ENCODE measurements at regions not wholly inside any gene's neighbourhood (a gene's known extent, or its start where the extent isn't known, plus 50 kb on each side); places are given as distances from the start of the nearest gene placed in this dataset.

- Histone ChIP-seq H3K4me3 (ENCODE audit: insufficient read depth, low read depth, low read length) (no peak overlapping the region), H2BK5ac (ENCODE audit: low read depth, low read length, poor library complexity, severe bottlenecking) (no peak overlapping the region), H3K4me1 (ENCODE audit: control insufficient read depth, insufficient read depth, low read length) (no peaks in the 10 kb centered on the region), H3K79me1 (ENCODE audit: low read depth in 1 of 2, low read length in 2 of 2) (no peaks in the 10 kb centered on the region), H4K5ac (ENCODE audit: low read depth, low read length) (no peak overlapping the region), H2BK120ac (ENCODE audit: low read depth, low read length) (no peak overlapping the region), H2BK15ac (ENCODE audit: low read depth, low read length) (no peak overlapping the region), H4K91ac (ENCODE audit: insufficient read depth, low read depth, low read length) (no peak overlapping the region), H3K9me3 (ENCODE audit: control insufficient read depth, insufficient read depth, low read length) (peaks cover 4% of the 10 kb centered on the region; the same call in 1 of the 2 replicates), H3K9me1 (ENCODE audit: insufficient read depth, low read length) (no peaks in the 10 kb centered on the region), H3K27ac (ENCODE audit: insufficient read depth, low read length) (no peak overlapping the region), H4K8ac (ENCODE audit: low read depth in 2 of 2, low read length in 2 of 2) (no peak overlapping the region), H2AK9ac (replicated peaks; ENCODE audit: low read depth, low read length, poor library complexity) (no peak overlapping the region), H3K23ac (ENCODE audit: low read depth, low read length) (no peak overlapping the region), H2AFZ (replicated peaks; ENCODE audit: low read length, poor library complexity) (no peak overlapping the region), H3K36me3 (ENCODE audit: control insufficient read depth, insufficient read depth, low read length) (no peaks in the 10 kb centered on the region), H3K56ac (ENCODE audit: extremely low read depth, insufficient read depth, low read length) (no peak overlapping the region), H2AK5ac (ENCODE audit: low read depth, low read length) (no peak overlapping the region), H3K9ac (ENCODE audit: low read depth, low read length) (no peak overlapping the region), H3K4ac (ENCODE audit: low read depth, low read length) (no peak overlapping the region), H3K27me3 (ENCODE audit: control insufficient read depth, insufficient read depth, low read length) (no peaks in the 10 kb centered on the region), H2BK20ac (ENCODE audit: low read depth, low read length) (no peak overlapping the region), H3K18ac (ENCODE audit: low read depth, low read length) (no peak overlapping the region), H4K20me1 (ENCODE audit: insufficient read depth, low read length) (no peaks in the 10 kb centered on the region), H3K14ac (replicated peaks; ENCODE audit: low read depth, low read length) (no peak overlapping the region), H3K4me2 (ENCODE audit: low read depth, low read length) (no peak overlapping the region)
- no peak for ATAC-seq (ENCODE audit: low read depth)
- dilution Hi-C loops (cut with HindIII; ENCODE audit: low sequenced_read_pairs, unreplicated experiment) = no loop called here
- WGBS, 2 experiments (ENCODE audit: extremely low coverage in 2 of 2, insufficient read length in 1 of 2) = 18% methylated on average over 3 of the region's 5 CpGs; no CpG with 5 or more reads in 1 of the 2 experiments
- no peak for DNase-seq
- intact Hi-C loops (cut with micrococcal nuclease) = no loop called here
- no TSS peak for BruUV-seq (replicated peaks)
- ChIA-PET CTCF (no interaction called here), POLR2A (ENCODE audit: unreplicated experiment) (no interaction called here)
- in situ Hi-C loops (cut with MboI; ENCODE audit: low sequenced_read_pairs) = no loop called here
- TF ChIP-seq POLR2A (IDR thresholded peaks at IDR 0.05; ENCODE audit: low read depth, low read length) (no peak), FOS (IDR thresholded peaks at IDR 0.05; ENCODE audit: low read depth, low read length) (no peak), CTCF (conservative IDR thresholded peaks at IDR 0.05; ENCODE audit: low read depth, low read length) (no peak), RAD21 (IDR thresholded peaks at IDR 0.05; ENCODE audit: low read length) (no peak), RCOR1 (IDR thresholded peaks at IDR 0.05; ENCODE audit: insufficient replicate concordance, low read length) (no peak), MAFK (IDR thresholded peaks at IDR 0.05; ENCODE audit: low read depth, low read length) (no peak), CEBPB (IDR thresholded peaks at IDR 0.05; ENCODE audit: low read depth, low read length) (no peak), MXI1 (IDR thresholded peaks at IDR 0.05; ENCODE audit: borderline replicate concordance, low read depth, low read length) (no peak), USF2 (IDR thresholded peaks at IDR 0.05; ENCODE audit: low read depth, low read length) (no peak), MAZ (IDR thresholded peaks at IDR 0.05; ENCODE audit: borderline replicate concordance, low read depth, low read length) (no peak), BHLHE40 (IDR thresholded peaks at IDR 0.05; ENCODE audit: low read depth, low read length) (no peak)
- TF ChIP-seq, protein P1, sequence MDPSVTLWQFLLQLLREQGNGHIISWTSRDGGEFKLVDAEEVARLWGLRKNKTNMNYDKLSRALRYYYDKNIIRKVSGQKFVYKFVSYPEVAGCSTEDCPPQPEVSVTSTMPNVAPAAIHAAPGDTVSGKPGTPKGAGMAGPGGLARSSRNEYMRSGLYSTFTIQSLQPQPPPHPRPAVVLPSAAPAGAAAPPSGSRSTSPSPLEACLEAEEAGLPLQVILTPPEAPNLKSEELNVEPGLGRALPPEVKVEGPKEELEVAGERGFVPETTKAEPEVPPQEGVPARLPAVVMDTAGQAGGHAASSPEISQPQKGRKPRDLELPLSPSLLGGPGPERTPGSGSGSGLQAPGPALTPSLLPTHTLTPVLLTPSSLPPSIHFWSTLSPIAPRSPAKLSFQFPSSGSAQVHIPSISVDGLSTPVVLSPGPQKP (IDR thresholded peaks at IDR 0.05; ENCODE audit: borderline replicate concordance, low read depth, low read length) = no peak
Measured at GRCh38 chr18:53864770-53865169, 359.7 kb downstream of the MBD2 start.

All from IMR-90 (cell line).